Subcutaneous abdominal adipose tissue (tissue), 5 donors: ENCODE measurements at regions not wholly inside any gene's neighbourhood (a gene's known extent, or its start where the extent isn't known, plus 50 kb on each side); places are given as distances from the start of the nearest gene placed in this dataset.

Source experiments
- H3K27ac ChIP-seq: one replicate; pipeline ENCODE4 v1.7.0; 2013; ENCODE audit warnings: low read depth, mild to moderate bottlenecking, inconsistent platforms, low read length, moderate library complexity
- H3K27me3 ChIP-seq, 5 donors: one replicate each; pipeline ENCODE4 v1.7.0; 2013; ENCODE audit warnings: low read length in 5 of 5, inconsistent platforms in 1 of 5; ENCODE audit not compliant: control insufficient read depth in 5 of 5, insufficient read depth in 4 of 5
- H3K36me3 ChIP-seq, 5 donors: one replicate each; pipeline ENCODE4 v1.7.0; 2013; ENCODE audit warnings: low read length in 5 of 5; ENCODE audit not compliant: control insufficient read depth in 5 of 5, insufficient read depth in 5 of 5
- H3K4me1 ChIP-seq, 5 donors: one replicate each; pipeline ENCODE4 v1.7.0; 2013; ENCODE audit warnings: low read length in 5 of 5, mild to moderate bottlenecking in 3 of 5, moderate library complexity in 1 of 5; ENCODE audit not compliant: control insufficient read depth in 5 of 5, insufficient read depth in 5 of 5
- H3K4me3 ChIP-seq, 5 donors: one replicate each; pipeline ENCODE4 v1.7.0; 2013; ENCODE audit warnings: low read length in 5 of 5, low read depth in 1 of 5
- H3K9ac ChIP-seq, 5 donors: one replicate each; pipeline ENCODE4 v1.7.0; 2013; ENCODE audit warnings: low read length in 5 of 5, mild to moderate bottlenecking in 4 of 5, moderate library complexity in 3 of 5
- H3K9me3 ChIP-seq, 5 donors: one replicate each; pipeline ENCODE4 v1.7.0; 2013; ENCODE audit warnings: low read length in 5 of 5; ENCODE audit not compliant: control insufficient read depth in 5 of 5
- donor health status: healthy.
- donor health status: healthy.
- donor health status: healthy.
- donor health status: healthy.
- donor health status: healthy.

GRCh38 chr3:72178463-72179106 is 393.6 kb upstream of the PROK2 start:
- H3K9me3 ChIP-seq: peaks cover 0 to 4% (median 0%) of the 10 kb centered on the region in 5 donors
- H3K27ac ChIP-seq: no peak overlapping the region
- peaks cover 11 to 49% (median 39%) of the 10 kb centered on the region in 5 donors for H3K4me1 ChIP-seq
- peaks cover 0 to 4% (median 0%) of the 10 kb centered on the region in 5 donors for H3K27me3 ChIP-seq
- H3K9ac ChIP-seq: no peak overlapping the region
- H3K4me3 ChIP-seq: no peak overlapping the region
- H3K36me3 ChIP-seq: no peaks in the 10 kb centered on the region

GRCh38 chr3:72177075-72178050 is 392.4 kb upstream of the PROK2 start:
- peaks cover 0 to 4% (median 0%) of the 10 kb centered on the region in 5 donors for H3K27me3 ChIP-seq
- H3K9me3 ChIP-seq: peaks cover 0 to 4% (median 0%) of the 10 kb centered on the region in 5 donors
- no peak overlapping the region for H3K27ac ChIP-seq
- peak overlapping the region in 2 of 5 donors; percentile 25 to 27 for H3K9ac ChIP-seq
- peaks cover 19 to 61% (median 51%) of the 10 kb centered on the region in 5 donors for H3K4me1 ChIP-seq
- peak overlapping the region; percentile 41 to 54 (median 47) for H3K4me3 ChIP-seq
- H3K36me3 ChIP-seq: no peaks in the 10 kb centered on the region

- peaks cover 0 to 3% (median 0%) of the 10 kb centered on the region in 5 donors for H3K27me3 ChIP-seq
- no peak overlapping the region for H3K27ac ChIP-seq
- H3K4me1 ChIP-seq: peaks cover 23 to 64% (median 56%) of the 10 kb centered on the region in 5 donors
- peak overlapping the region in 1 of 5 donors; percentile 27 for H3K9ac ChIP-seq
- peak overlapping the region in 2 of 5 donors; percentile 46 to 54 for H3K4me3 ChIP-seq
- no peaks in the 10 kb centered on the region for H3K36me3 ChIP-seq
- H3K9me3 ChIP-seq: peaks cover 0 to 4% (median 0%) of the 10 kb centered on the region in 5 donors
Measured at GRCh38 chr3:72176537-72177041, 391.6 kb upstream of the PROK2 start.

- Histone ChIP-seq H3K36me3 (no peaks in the 10 kb centered on the region), H3K27me3 (peaks cover 0 to 3% (median 0%) of the 10 kb centered on the region in 5 donors), H3K4me1 (peaks cover 23 to 65% (median 58%) of the 10 kb centered on the region in 5 donors), H3K9ac (no peak overlapping the region), H3K9me3 (peaks cover 0 to 4% (median 0%) of the 10 kb centered on the region in 5 donors), H3K4me3 (no peak overlapping the region), H3K27ac (no peak overlapping the region)
Measured at GRCh38 chr3:72175296-72175858, 390.4 kb upstream of the PROK2 start.

- Histone ChIP-seq H3K4me3 (no peak overlapping the region), H3K27ac (no peak overlapping the region), H3K9me3 (peaks cover 0 to 4% (median 0%) of the 10 kb centered on the region in 5 donors), H3K9ac (no peak overlapping the region), H3K4me1 (peaks cover 23 to 65% (median 58%) of the 10 kb centered on the region in 5 donors), H3K36me3 (no peaks in the 10 kb centered on the region), H3K27me3 (peaks cover 0 to 3% (median 0%) of the 10 kb centered on the region in 5 donors)
Measured at GRCh38 chr3:72174890-72175289, 389.9 kb upstream of the PROK2 start.

- H3K9me3 ChIP-seq: peaks cover 0 to 4% (median 0%) of the 10 kb centered on the region in 5 donors
- no peak overlapping the region for H3K4me3 ChIP-seq
- H3K27me3 ChIP-seq: peaks cover 0 to 3% (median 0%) of the 10 kb centered on the region in 5 donors
- H3K4me1 ChIP-seq: peaks cover 23 to 65% (median 58%) of the 10 kb centered on the region in 5 donors
- H3K36me3 ChIP-seq: no peaks in the 10 kb centered on the region
- peak overlapping the region in 1 of 5 donors; percentile 12 for H3K9ac ChIP-seq
- peak overlapping the region; percentile 14 for H3K27ac ChIP-seq
Measured at GRCh38 chr3:72174040-72174439, 389.1 kb upstream of the PROK2 start.

GRCh38 chr3:72171946-72172345 is 387.0 kb upstream of the PROK2 start:
- H3K27ac ChIP-seq: peak overlapping the region; percentile 83
- H3K4me1 ChIP-seq: peaks cover 23 to 54% (median 48%) of the 10 kb centered on the region in 5 donors
- no peaks in the 10 kb centered on the region for H3K27me3 ChIP-seq
- no peaks in the 10 kb centered on the region for H3K36me3 ChIP-seq
- peaks cover 0 to 4% (median 0%) of the 10 kb centered on the region in 5 donors for H3K9me3 ChIP-seq
- H3K4me3 ChIP-seq: peak overlapping the region in 1 of 5 donors; percentile 41
- H3K9ac ChIP-seq: peak overlapping the region in 4 of 5 donors; percentile 17 to 50 (median 38)

- Histone ChIP-seq H3K27ac (peak overlapping the region; percentile 83), H3K4me3 (peak overlapping the region in 1 of 5 donors; percentile 41), H3K36me3 (no peaks in the 10 kb centered on the region), H3K9ac (peak overlapping the region in 3 of 5 donors; percentile 17 to 50 (median 44)), H3K27me3 (no peaks in the 10 kb centered on the region), H3K4me1 (peaks cover 23 to 50% (median 43%) of the 10 kb centered on the region in 5 donors), H3K9me3 (peaks cover 0 to 4% (median 0%) of the 10 kb centered on the region in 5 donors)
Measured at GRCh38 chr3:72171463-72171881, 386.5 kb upstream of the PROK2 start.

- H3K36me3 ChIP-seq: no peaks in the 10 kb centered on the region
- no peak overlapping the region for H3K27ac ChIP-seq
- no peaks in the 10 kb centered on the region for H3K9me3 ChIP-seq
- no peaks in the 10 kb centered on the region for H3K27me3 ChIP-seq
- H3K4me3 ChIP-seq: no peak overlapping the region
- no peak overlapping the region for H3K9ac ChIP-seq
- peaks cover 23 to 39% (median 38%) of the 10 kb centered on the region in 5 donors for H3K4me1 ChIP-seq
Measured at GRCh38 chr3:72169561-72170472, 384.9 kb upstream of the PROK2 start.
